Ishikawa (cell line): ENCODE measurements at regions not wholly inside any gene's neighbourhood (a gene's known extent, or its start where the extent isn't known, plus 50 kb on each side); places are given as distances from the start of the nearest gene placed in this dataset.

Experiments
- CEBPB ChIP-seq: IDR thresholded peaks from 2 replicates; pipeline ENCODE4 v1.6.1; 2012
- CREB1 ChIP-seq: IDR thresholded peaks from 2 replicates; pipeline ENCODE4 v1.6.1; 2012; ENCODE audit warnings: low read depth
- EP300 ChIP-seq: IDR thresholded peaks from 2 replicates; pipeline ENCODE4 v1.6.1; 2012; ENCODE audit warnings: borderline replicate concordance
- TCF12 ChIP-seq: IDR thresholded peaks from 2 replicates; pipeline ENCODE4 v1.6.1; 2012; ENCODE audit warnings: low read depth
- TEAD4 ChIP-seq: IDR thresholded peaks from 2 replicates; pipeline ENCODE4 v1.6.1; 2012
- YY1 ChIP-seq: IDR thresholded peaks from 2 replicates; pipeline ENCODE4 v1.6.1; 2012; ENCODE audit warnings: low read depth
- ZBTB7A ChIP-seq: IDR thresholded peaks from 2 replicates; pipeline ENCODE4 v1.6.1; 2012; ENCODE audit warnings: low read depth
- TF ChIP-seq, protein P1 (sequence below): IDR thresholded peaks from 2 replicates; pipeline ENCODE4 v1.6.1; 2012
- TF ChIP-seq, protein P2 (sequence below): IDR thresholded peaks from 2 replicates; pipeline ENCODE4 v1.6.1; 2012; ENCODE audit warnings: low read depth, mild to moderate bottlenecking
- TF ChIP-seq, protein P3 (sequence below): IDR thresholded peaks from 2 replicates; pipeline ENCODE4 v1.6.1; 2012

DNA sequence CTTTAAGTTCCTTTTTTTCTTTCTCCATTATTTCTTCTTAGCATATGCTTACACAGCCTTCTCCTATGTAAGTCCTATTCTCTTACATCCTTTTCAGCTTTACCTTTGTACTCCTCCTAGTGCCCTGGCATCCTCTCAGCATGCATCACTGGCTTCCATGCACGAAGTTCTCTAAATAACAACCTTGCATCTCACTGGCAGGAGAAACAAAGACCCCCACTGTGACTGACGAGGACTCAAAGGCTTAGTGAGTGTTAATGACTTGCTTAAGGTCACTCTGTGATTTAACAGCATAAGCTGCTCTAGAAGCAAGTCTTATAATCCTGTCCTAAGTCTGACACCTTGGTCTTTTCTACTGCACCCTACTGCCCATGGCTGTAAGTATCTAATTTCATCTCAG, 1236.0 kb upstream of the CELF4 start:
- no peak for TF ChIP-seq YY1
- no peak for TF ChIP-seq ZBTB7A
- TF ChIP-seq CREB1, result no peak
- no peak for TF ChIP-seq EP300
- TF ChIP-seq, protein P1, sequence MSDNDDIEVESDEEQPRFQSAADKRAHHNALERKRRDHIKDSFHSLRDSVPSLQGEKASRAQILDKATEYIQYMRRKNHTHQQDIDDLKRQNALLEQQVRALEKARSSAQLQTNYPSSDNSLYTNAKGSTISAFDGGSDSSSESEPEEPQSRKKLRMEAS, result no peak
- TF ChIP-seq, protein P2, sequence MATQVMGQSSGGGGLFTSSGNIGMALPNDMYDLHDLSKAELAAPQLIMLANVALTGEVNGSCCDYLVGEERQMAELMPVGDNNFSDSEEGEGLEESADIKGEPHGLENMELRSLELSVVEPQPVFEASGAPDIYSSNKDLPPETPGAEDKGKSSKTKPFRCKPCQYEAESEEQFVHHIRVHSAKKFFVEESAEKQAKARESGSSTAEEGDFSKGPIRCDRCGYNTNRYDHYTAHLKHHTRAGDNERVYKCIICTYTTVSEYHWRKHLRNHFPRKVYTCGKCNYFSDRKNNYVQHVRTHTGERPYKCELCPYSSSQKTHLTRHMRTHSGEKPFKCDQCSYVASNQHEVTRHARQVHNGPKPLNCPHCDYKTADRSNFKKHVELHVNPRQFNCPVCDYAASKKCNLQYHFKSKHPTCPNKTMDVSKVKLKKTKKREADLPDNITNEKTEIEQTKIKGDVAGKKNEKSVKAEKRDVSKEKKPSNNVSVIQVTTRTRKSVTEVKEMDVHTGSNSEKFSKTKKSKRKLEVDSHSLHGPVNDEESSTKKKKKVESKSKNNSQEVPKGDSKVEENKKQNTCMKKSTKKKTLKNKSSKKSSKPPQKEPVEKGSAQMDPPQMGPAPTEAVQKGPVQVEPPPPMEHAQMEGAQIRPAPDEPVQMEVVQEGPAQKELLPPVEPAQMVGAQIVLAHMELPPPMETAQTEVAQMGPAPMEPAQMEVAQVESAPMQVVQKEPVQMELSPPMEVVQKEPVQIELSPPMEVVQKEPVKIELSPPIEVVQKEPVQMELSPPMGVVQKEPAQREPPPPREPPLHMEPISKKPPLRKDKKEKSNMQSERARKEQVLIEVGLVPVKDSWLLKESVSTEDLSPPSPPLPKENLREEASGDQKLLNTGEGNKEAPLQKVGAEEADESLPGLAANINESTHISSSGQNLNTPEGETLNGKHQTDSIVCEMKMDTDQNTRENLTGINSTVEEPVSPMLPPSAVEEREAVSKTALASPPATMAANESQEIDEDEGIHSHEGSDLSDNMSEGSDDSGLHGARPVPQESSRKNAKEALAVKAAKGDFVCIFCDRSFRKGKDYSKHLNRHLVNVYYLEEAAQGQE, result no peak
- TF ChIP-seq CEBPB, result no peak
- TF ChIP-seq TEAD4, result no peak
- TF ChIP-seq TCF12, result no peak
- TF ChIP-seq, protein P3, sequence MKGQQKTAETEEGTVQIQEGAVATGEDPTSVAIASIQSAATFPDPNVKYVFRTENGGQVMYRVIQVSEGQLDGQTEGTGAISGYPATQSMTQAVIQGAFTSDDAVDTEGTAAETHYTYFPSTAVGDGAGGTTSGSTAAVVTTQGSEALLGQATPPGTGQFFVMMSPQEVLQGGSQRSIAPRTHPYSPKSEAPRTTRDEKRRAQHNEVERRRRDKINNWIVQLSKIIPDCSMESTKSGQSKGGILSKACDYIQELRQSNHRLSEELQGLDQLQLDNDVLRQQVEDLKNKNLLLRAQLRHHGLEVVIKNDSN, result no peak
